ENCODE measurements at regions not wholly inside any gene's neighbourhood (a gene's known extent, or its start where the extent isn't known, plus 50 kb on each side); places are given as distances from the start of the nearest gene placed in this dataset.

DNA sequence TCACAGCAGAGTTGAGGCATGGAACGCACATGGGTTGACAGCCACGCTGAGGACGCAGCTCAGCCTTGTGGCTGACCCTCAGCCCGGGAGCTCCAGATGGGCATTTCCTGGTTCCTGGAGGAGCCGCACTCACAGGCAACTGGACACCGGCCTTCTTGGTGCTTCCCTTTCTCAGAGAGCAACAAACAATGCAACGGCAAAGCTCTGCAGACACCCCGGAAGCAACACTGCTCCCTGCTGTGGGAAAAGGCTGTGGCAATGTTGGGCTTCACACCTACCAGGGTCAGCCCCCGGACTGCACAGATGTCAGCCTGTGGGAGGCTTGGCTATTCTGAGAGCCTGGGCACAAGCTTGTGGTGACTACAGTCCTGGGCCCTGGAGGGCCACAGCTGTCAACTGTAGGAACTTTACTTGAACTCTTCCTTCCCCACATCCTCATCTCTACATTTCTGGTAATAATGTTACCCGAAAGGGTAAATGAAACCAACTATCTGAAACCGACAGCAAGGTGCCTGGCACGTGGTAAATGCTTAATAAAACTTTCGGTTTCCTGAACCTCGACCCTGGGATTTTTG, 597.5 kb upstream of the MKI67 start:
- DNase-seq = no peak

DNA sequence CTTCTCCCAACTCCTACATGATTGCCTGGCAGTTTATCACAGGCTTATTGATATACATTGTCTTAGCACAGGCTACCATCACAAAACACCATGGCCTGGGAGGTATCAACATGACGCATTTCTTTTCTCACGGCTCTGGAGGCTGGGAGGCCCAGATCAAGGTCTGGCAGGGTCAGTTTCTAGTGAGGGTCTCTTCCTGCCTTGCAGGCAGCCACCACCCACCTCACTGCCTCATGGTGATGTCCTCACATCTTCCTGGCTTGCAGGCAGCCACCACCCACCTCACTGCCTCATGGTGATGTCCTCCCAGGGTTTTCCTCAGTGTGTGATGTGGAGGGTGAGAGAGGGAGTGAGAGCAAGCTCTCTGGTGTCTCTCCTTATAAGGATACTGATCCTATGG, 599.3 kb upstream of the MKI67 start:
- DNase-seq = no peak

DNA sequence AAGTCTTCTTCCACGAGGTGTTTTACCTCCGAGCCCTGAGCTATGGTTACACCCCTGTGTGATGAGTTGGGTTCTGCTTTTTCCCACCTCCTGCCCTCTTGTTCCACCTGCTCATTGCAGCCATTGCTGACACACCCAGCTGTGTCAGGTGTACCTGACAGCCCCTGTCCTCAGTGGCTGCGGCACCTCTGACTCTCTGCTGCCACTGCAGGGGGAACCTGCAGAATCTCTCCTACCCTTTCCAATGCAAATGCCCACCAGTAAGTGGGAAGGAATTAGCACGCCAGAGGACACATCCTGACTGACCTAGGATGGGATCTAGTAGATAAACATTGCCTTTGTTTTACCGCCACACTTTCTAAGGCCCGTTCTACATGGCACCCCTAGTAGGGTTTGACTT, 600.9 kb upstream of the MKI67 start:
- no peak for DNase-seq

DNA sequence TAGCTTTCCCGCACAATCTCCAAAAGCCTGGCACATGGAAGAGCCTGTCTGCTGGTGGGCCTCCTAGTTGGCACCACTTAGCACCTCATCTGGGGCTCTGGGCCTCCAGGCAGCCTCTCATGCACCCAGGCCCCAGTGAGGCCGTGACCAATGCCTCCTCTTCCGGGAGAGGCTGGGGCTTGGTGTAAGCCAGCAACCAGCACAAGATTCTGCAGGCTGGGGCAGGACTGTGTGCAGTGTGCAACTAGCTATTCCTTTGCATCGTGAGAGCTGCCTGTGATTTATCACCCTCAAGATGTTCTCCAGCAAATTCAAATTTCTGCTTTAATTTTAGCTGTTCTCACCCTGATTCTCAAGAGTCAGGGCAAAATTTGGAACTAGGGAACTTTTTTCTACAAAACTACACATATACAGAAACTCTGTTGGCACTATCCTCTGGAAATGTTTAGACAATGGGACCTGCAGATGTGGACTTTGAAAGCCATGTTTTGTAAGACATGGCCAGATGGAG, 603.7 kb upstream of the MKI67 start:
- no peak for DNase-seq

DNA sequence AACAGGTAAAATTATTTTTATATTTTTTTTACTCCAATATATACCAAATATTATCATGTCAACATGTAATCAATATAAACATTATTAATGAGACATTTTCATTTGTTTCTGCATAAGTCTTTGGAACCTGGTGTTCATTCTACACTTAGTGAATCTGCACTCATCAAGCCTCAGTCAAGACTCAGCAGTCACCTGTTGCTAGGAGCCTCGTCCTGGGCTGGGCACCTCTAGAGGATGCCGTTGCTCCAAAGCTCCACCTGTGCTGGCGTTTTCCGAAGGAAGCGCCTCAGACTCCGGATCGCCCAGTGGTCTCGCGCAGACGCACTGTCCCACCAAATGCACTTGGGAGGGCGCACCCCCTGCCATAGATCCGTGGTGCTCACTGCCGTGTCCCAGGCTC, 604.7 kb upstream of the MKI67 start:
- no peak for DNase-seq

DNA sequence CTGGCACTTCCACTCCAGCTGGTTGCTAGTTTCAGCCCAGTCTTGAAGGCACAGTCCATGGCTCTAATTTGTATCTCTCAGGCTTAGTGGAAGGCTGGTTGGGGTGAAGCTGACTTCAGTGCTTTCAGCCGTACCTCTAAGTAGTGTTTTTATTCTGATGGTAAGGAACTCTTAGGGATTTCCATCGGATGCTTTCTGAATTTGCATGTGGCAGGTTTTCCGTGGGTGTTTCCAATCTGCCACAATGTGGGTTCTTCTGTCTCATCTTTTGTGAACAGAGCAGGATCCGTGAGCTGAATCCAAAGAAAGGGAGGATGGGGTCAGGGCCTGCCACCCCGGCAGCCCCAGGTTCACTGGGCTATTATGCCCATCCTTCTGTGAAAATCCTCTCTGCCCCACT, 607.9 kb upstream of the MKI67 start:
- DNase-seq = no peak

DNA sequence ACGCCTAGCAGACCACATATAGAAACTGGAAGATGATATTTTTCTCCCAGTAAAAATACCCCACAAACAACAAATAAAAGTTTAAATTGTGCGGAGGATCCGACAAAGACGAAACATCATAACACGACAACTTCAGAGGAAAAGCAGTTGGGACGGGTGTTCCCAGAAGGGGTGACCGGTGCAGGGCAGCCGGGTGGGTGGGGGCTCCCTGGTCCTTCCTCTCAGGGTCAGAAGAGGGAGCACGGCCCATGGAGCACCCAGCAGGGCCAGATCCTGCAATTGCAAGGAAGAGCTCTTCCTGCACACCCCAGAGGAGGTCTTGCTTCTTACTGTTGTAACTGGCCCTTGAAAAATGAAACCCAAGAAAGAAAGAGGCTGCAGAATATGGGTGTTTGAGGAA, 608.5 kb upstream of the MKI67 start:
- no peak for DNase-seq

DNA sequence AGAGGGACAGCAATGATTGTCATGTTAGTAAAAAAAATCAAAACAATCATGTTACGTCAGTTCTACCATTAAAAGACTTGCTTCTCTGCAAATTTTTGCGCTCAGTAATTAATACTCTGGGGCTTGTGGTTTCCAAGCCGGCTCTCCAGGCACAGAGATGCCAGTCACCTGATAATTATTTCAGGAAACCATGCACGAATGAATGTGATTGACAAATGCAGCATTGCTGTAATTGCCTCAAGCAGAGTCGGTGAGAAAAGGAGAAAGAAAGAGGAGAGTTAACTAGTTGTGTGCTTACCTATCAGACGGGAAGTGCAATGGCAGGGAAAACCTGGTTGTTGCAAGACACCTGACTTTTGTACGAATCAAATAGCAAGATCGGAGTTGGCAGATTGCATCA, 609.8 kb upstream of the MKI67 start:
- no peak for DNase-seq

DNA sequence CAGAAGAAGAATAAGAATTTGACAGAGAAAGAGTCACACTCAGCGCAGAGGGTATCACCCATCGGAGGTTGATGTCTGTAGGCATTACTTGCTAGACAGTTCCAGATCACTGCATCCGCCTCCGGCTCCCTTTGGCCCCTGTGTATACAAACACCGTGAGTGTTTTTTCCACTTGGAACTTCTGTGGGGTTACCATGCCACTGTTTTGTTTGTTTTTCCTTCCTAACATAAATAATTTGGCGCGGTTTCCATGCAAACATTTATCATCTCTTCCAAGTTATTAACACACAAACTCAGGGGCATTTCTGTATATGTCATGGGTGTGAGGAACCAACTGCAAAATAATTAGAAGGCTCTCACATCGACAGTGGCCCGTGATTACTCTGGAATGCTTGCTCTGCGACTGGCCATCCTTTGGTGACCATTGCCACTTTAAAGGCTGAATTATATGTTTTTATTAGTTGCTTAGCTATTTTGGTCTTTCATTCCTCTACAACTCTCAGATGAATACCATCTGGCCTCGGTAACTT, 612.2 kb upstream of the MKI67 start:
- no peak for DNase-seq

DNA sequence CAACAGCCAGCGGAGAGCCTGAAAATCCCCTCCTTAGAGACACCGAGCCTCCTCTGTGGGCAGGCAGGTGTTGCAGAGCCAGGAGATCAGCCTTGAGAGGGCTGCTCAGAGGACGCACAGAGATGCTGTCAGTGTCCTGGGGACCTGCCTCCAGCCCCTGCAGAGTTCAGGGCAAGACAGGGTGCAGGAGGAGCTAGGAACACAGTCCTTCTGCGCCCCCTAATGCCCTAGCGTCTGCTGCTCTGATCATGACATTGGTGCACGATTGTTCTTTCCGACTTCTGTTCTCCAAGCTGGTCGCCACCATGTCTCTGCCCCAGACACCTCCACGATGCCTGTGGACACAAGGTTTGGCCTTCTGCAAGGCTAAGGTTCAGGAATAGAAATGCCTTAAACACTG, 613.7 kb upstream of the MKI67 start:
- DNase-seq = no peak

DNA sequence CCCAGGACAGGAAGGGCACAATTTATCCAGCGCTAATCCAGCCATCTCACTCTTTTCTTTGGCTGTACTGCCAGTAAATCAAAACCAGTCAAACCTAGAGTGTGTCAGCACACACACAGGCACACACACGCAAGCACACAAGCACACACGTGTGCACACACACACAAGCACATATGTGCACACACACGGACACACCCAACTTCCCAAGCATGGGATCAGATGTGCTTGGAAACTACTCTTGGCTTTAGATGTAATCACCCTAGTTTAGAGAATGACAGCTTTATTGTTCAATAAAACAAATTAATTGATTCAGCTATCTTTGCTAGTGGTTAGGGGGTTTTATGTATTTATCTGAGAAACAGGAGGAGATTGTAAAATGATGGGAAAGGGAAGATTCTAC, 615.0 kb upstream of the MKI67 start:
- DNase-seq = no peak

DNA sequence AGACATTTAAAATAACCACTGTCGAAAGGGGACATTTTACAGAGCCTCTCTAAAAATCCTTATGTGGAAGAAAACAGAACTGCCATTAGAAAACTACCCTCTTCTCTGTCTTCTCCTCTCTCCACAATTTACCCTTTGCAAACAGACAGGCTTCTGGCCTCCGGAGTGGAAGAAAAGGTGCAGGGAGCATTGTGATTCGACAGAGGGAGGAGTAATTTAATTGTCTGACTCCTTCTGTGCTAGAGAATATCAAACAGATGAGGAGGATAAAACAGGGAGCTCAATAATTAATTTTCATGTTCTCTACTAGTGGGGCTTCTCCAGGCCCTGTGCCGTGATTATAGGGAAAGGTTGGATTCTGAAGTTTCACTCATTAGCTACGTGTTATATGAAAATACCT, 615.5 kb upstream of the MKI67 start:
- DNase-seq = no peak

DNA sequence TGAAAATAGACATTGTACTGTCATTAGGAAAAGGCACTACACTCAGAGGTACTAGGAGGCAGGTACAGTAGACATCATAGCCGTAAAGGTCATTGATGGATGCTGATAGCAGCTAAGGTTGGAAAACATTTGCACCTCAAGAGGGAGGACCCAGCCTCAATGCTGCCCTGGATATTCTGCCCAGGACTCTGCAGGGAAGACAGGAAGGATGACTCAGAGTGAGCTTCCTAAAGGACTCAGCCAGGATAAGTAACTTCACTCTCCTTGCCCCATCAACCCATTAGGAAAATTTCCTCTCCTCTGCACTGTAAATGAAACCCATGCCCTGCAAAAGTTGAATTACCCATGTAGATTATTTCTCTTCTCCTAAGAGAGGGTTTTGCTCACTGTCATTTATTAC, 617.9 kb upstream of the MKI67 start:
- no peak for DNase-seq

DNA sequence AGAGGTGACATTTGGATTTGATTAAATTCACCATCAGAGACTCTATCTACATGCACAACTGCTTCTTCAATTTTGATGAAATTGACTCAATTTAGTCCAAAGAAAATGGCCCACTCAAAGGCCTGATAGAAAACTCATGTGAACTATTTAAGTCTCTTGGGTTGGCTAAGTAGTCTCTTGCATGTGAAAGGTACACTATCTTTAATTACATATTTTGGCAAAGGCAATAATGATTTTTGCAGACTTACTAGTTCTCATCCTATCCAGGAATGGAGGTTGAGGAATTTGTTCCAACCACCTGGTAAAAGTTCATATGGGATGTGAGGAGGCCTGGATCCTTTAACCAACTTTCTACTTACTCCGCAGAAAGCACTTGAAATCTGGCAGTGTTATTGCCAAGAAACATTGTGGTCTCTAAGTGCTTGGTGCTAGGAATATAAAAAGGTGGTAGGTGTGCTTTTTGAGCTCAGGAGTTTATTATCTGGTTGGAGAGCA, 618.6 kb upstream of the MKI67 start:
- no peak for DNase-seq

DNA sequence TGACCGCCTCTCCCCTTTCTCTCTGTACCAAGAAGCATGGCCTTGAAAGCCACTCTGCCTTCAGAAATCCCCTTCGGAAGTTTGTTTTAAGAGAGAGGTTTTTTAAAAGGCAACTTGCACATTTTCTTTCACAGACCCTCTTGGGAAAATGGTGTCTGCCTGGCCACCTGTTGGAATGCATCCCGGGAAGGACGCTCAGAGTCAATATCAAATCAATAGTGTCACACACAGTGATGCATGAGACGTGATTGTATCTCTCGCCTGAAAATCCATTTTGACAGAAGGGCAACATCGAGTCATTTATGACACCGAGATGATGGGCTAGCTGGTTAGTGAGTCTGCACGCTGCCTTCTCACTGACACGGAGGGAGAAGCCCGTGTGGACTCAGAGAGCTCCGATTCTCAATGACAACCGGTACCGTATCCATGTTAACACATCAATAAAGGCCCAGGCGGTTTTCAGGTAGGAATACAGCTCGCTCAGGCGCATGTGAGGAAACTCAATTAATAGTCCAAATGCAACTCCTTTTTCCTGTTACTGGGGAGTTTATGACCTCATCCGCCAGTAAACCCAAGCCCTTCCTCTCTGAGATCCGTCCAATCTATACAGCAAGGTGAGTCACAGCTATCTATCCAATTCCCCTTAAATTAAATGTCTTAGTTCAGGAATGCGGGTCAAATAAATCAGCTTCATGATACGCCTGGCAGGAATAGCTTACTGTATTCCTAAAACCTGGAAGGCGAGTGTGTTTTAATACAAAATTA, 621.5 kb upstream of the MKI67 start:
- DNase-seq = no peak

DNA sequence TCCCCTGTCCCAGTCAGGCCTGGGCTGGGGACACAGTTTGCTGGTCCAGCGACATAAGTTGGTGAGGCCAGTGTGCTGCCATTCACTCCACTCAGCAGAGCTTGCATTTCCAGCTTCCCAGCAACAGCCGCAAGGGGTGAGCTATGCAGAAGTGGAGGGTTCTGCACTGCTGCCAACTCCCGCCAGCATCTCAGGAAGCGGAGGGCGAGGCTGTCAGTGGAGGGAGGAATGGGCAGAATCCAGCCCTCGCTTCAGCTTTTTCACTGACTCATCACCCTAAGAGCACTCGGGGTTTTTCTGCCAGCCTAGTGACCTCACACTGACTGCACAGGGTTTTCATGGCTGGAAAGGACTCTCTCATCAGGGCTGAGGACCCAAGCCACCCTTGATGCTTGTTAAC, 625.1 kb upstream of the MKI67 start:
- no peak for DNase-seq

DNA sequence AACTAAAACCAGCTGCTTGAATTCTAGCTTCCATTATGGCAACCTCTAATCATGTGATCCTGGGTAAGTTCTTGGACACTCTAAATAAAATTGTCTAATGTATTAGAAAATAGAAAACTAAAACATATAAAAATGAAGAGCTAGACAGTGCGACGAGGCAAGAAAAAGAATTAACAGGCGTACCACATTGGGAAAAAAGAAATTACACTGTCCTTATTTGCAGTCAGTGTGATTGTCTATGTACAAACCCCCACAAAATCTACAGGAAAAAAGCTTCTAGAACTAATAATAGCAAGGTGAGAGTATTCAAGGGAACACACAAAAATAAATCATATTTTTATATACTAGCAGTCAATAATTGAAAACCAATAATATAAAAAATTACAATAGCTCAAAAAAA, 625.6 kb upstream of the MKI67 start:
- no peak for DNase-seq

DNA sequence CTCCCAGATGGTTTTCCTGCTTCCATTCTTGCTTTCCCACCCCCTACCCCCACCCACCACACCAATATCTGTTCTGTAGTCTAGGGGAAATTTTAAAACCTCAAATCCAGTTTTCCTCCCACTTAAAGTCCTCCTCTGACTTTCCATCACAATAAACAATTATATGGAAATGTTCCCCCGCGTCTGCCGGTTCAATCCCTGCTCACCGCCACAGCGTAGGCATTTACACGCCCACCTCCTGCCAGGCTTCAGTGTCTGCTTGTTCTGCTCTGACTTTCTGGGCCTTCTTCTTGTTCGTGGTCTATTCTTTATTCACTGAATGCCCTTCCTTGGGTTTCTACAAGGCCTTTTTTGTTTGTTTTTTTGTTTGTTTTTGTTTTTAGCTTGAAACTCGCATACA, 633.0 kb upstream of the MKI67 start:
- no peak for DNase-seq

DNA sequence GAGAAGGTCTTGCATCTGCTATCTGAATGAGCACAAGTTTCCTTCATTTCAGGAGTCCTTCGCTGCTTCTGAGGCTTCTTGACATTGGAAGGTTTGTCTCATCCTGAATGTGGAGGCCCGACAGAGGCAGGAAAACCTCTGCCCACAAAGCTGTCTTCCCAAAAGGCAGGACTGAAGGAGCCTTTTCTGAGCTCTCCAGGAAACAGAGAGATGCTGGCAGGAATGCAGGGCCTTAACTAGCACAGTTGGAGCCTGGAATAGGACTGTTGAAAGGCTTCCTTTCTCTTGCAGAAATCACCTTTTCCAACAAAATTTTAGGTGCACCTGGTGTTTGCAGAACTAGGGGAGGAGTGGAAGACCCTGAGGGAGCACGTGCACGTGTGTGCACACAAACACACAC, 637.4 kb upstream of the MKI67 start:
- no peak for DNase-seq

DNA sequence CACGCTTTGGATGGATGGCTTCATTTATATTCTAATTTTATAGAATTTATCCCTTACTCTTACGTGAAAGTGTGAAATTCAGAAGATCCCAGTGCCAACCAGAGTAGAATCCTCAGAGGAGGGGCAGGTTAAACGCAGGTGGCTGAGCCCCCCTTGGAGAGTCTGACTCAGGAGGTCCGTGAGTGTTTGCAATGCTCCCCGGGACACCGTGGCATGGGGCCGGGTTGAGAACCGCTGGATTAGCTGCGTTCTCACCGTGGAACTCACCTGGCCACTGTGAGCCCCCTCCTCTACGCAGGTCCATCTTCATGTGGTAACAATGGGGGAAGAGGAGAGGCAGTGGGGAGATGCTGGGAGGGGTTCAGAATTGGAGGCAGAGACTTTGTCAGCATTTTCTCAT, 638.0 kb upstream of the MKI67 start:
- no peak for DNase-seq

DNA sequence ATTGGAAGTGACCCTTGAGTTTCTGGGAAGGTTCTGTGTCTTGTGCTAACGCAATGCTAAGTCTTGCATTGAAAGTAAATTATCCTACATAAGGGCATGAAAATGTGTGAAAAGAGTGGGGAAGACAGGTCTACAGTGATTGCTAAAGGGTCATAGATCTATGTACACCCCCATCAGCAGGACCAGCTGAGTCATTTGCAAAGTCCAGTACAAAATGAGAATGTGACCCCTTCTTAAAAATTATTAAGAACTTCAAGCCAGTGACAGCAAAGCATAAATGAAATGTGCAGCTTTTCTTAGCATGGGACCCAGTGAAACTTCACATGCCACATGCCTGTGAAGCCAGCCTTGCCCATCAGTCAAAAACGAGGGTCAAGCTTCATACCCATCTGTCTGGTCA, 640.7 kb upstream of the MKI67 start:
- no peak for DNase-seq

DNA sequence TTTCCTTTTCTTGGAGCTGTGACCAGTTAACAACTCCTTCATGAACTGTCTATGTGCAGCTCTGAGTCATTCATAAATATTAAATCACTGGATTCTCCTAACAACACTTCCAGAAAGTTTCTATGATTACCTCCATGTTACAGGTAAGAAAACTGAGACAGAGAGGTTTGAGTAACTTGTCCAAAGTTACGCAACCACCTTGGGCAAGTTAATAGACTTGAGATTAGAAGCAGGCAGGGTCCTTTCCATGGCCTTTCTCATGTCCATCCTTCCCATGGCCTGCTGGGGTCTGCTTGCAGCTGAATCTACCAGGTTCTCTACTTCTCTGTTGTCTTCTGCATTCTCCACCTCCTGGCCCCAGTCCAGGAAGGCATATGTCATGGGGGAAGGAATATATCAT, 648.8 kb upstream of the MKI67 start:
- no peak for DNase-seq

DNA sequence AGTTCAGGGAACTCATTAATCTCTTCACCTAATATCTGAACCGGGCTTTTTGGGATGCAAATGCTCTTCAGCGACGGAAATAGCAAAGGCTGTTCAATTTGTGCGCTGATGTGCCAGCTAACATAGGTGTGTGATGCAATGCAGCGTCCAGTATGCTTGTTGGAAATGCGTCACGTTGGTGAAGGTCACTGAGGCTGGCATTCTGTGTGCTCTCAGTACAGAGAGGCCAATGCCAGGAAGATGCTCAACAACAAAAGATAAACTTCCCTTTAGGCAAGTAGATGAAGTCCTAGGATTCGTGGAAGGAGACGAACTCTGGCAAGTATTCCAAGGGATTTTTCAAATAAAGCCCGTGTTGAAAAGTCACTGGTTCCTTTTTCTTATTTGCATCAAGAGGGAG, 649.5 kb upstream of the MKI67 start:
- DNase-seq = no peak

DNA sequence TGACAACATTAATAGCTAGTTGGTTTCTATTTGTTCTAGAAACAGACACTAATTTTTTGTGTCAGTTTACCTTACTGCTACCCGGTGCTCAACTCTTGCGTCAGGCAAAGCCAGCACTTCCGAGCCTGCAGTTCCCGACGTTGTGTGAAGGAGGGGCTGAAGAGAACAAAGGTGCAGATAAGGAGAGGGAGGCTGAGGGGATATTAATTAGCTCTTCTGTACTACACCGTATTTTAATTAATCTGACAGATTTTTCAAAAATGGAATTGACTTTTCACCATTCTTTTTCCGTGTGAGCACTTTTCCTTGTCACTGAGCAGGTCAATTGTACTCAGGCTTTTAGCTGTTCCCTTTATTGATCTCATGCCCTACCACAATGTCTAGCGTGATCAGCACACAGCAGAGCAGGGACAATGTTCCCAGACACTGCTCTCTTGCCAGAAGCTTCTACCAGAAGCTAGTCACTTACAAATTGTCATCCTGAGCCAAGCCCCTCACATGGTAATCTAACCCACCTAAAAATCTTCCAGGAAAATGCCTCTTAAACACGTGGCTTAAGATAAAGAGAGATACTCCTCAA, 650.5 kb upstream of the MKI67 start:
- no peak for DNase-seq

All from NCI-H187 treated with DMSO at 0.1 percent for 48 hours (cell line).